ENCODE measurements at regions not wholly inside any gene's neighbourhood (a gene's known extent, or its start where the extent isn't known, plus 50 kb on each side); places are given as distances from the start of the nearest gene placed in this dataset.

DNA sequence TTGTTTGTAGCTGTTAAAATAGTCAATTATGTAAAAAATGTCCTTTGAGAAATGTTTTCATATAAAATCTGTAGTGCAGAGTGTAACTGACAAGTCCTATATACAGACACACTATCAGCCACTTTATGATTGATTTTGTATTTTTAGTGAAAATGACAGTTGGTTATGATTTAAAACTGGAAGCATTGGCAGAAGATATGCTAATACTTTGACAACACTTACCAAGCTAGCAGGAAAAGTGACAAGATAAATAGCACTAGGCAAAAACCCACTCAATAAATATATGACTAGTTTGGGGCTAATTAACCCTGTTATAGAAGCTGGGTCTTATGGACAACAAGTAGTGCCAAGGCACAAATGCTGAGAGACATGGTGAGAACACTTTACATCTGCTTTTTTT lies 772.9 kb upstream of the NOVA1 start:
- no peak for TF ChIP-seq EZH2 (IDR thresholded peaks at IDR 0.05; ENCODE audit: borderline replicate concordance, low read depth, low read length, poor library complexity, severe bottlenecking)
- TF ChIP-seq, protein P1, sequence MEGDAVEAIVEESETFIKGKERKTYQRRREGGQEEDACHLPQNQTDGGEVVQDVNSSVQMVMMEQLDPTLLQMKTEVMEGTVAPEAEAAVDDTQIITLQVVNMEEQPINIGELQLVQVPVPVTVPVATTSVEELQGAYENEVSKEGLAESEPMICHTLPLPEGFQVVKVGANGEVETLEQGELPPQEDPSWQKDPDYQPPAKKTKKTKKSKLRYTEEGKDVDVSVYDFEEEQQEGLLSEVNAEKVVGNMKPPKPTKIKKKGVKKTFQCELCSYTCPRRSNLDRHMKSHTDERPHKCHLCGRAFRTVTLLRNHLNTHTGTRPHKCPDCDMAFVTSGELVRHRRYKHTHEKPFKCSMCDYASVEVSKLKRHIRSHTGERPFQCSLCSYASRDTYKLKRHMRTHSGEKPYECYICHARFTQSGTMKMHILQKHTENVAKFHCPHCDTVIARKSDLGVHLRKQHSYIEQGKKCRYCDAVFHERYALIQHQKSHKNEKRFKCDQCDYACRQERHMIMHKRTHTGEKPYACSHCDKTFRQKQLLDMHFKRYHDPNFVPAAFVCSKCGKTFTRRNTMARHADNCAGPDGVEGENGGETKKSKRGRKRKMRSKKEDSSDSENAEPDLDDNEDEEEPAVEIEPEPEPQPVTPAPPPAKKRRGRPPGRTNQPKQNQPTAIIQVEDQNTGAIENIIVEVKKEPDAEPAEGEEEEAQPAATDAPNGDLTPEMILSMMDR (conservative IDR thresholded peaks at IDR 0.05; ENCODE audit: low read depth, low read length): no peak

Measured in A673 (cell line).